H9 (cell line): ENCODE measurements at regions not wholly inside any gene's neighbourhood (a gene's known extent, or its start where the extent isn't known, plus 50 kb on each side); places are given as distances from the start of the nearest gene placed in this dataset.

Experiments
- DNase-seq: peaks from one replicate; pipeline ENCODE4 v3.0.0-alpha.2; 2017
- H2AFZ ChIP-seq: one replicate; pipeline ENCODE4 v1.6.1; 2013; ENCODE audit warnings: mild to moderate bottlenecking, low read length, control low read depth, moderate library complexity
- H2AK5ac ChIP-seq: 2 replicates; pipeline ENCODE4 v1.6.1; 2013; ENCODE audit warnings: low read length, control low read depth, mixed read lengths; ENCODE audit not compliant: insufficient read length
- H2BK120ac ChIP-seq: one replicate; pipeline ENCODE4 v1.6.1; 2013; ENCODE audit warnings: low read depth, mild to moderate bottlenecking, low read length, control low read depth, inconsistent platforms; ENCODE audit not compliant: poor library complexity, severe bottlenecking
- H2BK12ac ChIP-seq: 2 replicates; pipeline ENCODE4 v1.6.1; 2013; ENCODE audit warnings: low read length, control low read depth, mixed read lengths, low read depth; ENCODE audit not compliant: insufficient read length
- H2BK15ac ChIP-seq: 2 replicates; pipeline ENCODE4 v1.6.1; 2013; ENCODE audit warnings: low read depth, low read length, control low read depth
- H2BK20ac ChIP-seq: one replicate; pipeline ENCODE4 v1.6.1; 2013; ENCODE audit warnings: low read depth, mild to moderate bottlenecking, low read length, control low read depth, inconsistent platforms; ENCODE audit not compliant: poor library complexity, severe bottlenecking
- H2BK5ac ChIP-seq: 2 replicates; pipeline ENCODE4 v1.6.1; 2013; ENCODE audit warnings: low read length, control low read depth, mixed read lengths; ENCODE audit not compliant: insufficient read length
- H3K14ac ChIP-seq: 2 replicates; pipeline ENCODE4 v1.6.1; 2013; ENCODE audit warnings: low read length, control low read depth; ENCODE audit not compliant: insufficient read depth
- H3K18ac ChIP-seq: 2 replicates; pipeline ENCODE4 v1.6.1; 2013; ENCODE audit warnings: low read depth, mild to moderate bottlenecking, mixed read lengths, low read length, control low read depth; ENCODE audit not compliant: insufficient read length
- H3K23ac ChIP-seq: 2 replicates; pipeline ENCODE4 v1.6.1; 2013; ENCODE audit warnings: low read length, control low read depth, mixed read lengths, low read depth; ENCODE audit not compliant: insufficient read length
- H3K23me2 ChIP-seq: 2 replicates; pipeline ENCODE4 v1.6.1; 2013; ENCODE audit warnings: low read depth, mild to moderate bottlenecking, mixed read lengths, low read length, control low read depth; ENCODE audit not compliant: insufficient read length, poor library complexity, severe bottlenecking
- H3K27ac ChIP-seq: 2 replicates; pipeline ENCODE4 v1.5.1; 2013; ENCODE audit warnings: low read length, control low read depth, mixed read lengths, low read depth; ENCODE audit not compliant: insufficient read length
- H3K27me3 ChIP-seq: 2 replicates; pipeline ENCODE4 v1.6.1; 2013; ENCODE audit warnings: low read length, control low read depth, inconsistent platforms; ENCODE audit not compliant: insufficient read depth
- H3K4ac ChIP-seq: 2 replicates; pipeline ENCODE4 v1.6.1; 2013; ENCODE audit warnings: low read depth, mild to moderate bottlenecking, control low read depth, inconsistent platforms, low read length, moderate library complexity
- H3K4me1 ChIP-seq: 2 replicates; pipeline ENCODE4 v1.6.1; 2013; ENCODE audit warnings: low read length, control low read depth, inconsistent platforms; ENCODE audit not compliant: insufficient read depth
- H3K4me2 ChIP-seq: 2 replicates; pipeline ENCODE4 v1.6.1; 2013; ENCODE audit warnings: low read length, control low read depth, mixed read lengths; ENCODE audit not compliant: insufficient read length, insufficient read depth
- H3K56ac ChIP-seq: 2 replicates; pipeline ENCODE4 v1.6.1; 2013; ENCODE audit warnings: low read depth, mild to moderate bottlenecking, mixed read lengths, low read length, control low read depth; ENCODE audit not compliant: insufficient read length
- H3K79me1 ChIP-seq: 2 replicates; pipeline ENCODE4 v1.6.1; 2013; ENCODE audit warnings: low read depth, mild to moderate bottlenecking, moderate library complexity, low read length, control low read depth, inconsistent platforms; ENCODE audit not compliant: insufficient read depth, poor library complexity, severe bottlenecking
- H3K79me2 ChIP-seq: 2 replicates; pipeline ENCODE4 v1.6.1; 2013; ENCODE audit warnings: low read length, control low read depth, inconsistent platforms; ENCODE audit not compliant: insufficient read depth
- H3K9ac ChIP-seq: 2 replicates; pipeline ENCODE4 v1.6.1; 2013; ENCODE audit warnings: low read length, control low read depth, mixed read lengths; ENCODE audit not compliant: insufficient read length; ENCODE audit errors: extremely low read depth
- H3K9me3 ChIP-seq: one replicate; pipeline ENCODE4 v1.6.1; 2013; ENCODE audit warnings: low read depth, low read length, inconsistent platforms; ENCODE audit not compliant: control insufficient read depth
- H3T11ph ChIP-seq: one replicate; pipeline ENCODE4 v1.6.1; 2013; ENCODE audit warnings: mild to moderate bottlenecking, low read length, control low read depth, inconsistent platforms
- H4K20me1 ChIP-seq: one replicate; pipeline ENCODE4 v1.6.1; 2013; ENCODE audit not compliant: control insufficient read depth, insufficient read length, insufficient read depth
- H4K5ac ChIP-seq: 2 replicates; pipeline ENCODE4 v1.6.1; 2013; ENCODE audit warnings: low read depth, mild to moderate bottlenecking, mixed read lengths, low read length, control low read depth; ENCODE audit not compliant: insufficient read length
- H4K8ac ChIP-seq: replicated peaks from 2 replicates; pipeline ENCODE4 v1.6.1; 2013; ENCODE audit warnings: low read length, control low read depth, mixed read lengths, low read depth; ENCODE audit not compliant: insufficient read length
- H4K91ac ChIP-seq: 2 replicates; pipeline ENCODE4 v1.6.1; 2013; ENCODE audit warnings: low read depth, mild to moderate bottlenecking, moderate library complexity, mixed read lengths, low read length, control low read depth; ENCODE audit not compliant: insufficient read length
- H3K27ac Mint-ChIP-seq, 3 experiments: 2 replicates in 2 of 3; 3 replicates in 1 of 3; pipeline ENCODE4 v1.8.0; 2020 to 2021; ENCODE audit warnings: mixed read lengths in 3 of 3, mild to moderate bottlenecking in 1 of 3, moderate library complexity in 1 of 3
- H3K27me3 Mint-ChIP-seq: 2 replicates; pipeline ENCODE4 v1.8.0; 2021; ENCODE audit warnings: low read depth, mild to moderate bottlenecking, moderate library complexity, mixed read lengths
- H3K36me3 Mint-ChIP-seq, 3 experiments: 2 replicates in 2 of 3; 3 replicates in 1 of 3; pipeline ENCODE4 v1.8.0; 2020 to 2021; ENCODE audit warnings: low read depth in 3 of 3, mixed read lengths in 3 of 3; ENCODE audit not compliant: insufficient read depth in 1 of 3
- H3K4me1 Mint-ChIP-seq, 2 experiments: 2 replicates each; pipeline ENCODE4 v1.8.0; 2020; ENCODE audit warnings: mixed read lengths in 2 of 2
- H3K4me3 Mint-ChIP-seq, 2 experiments: 2 replicates in 1 of 2; 3 replicates in 1 of 2; pipeline ENCODE4 v1.8.0; 2020 to 2021; ENCODE audit warnings: mild to moderate bottlenecking in 2 of 2, mixed read lengths in 2 of 2, moderate library complexity in 1 of 2
- H3K9me3 Mint-ChIP-seq, 2 experiments: 2 replicates in 1 of 2; 3 replicates in 1 of 2; pipeline ENCODE4 v1.8.0; 2020; ENCODE audit warnings: mild to moderate bottlenecking in 2 of 2, mixed read lengths in 2 of 2, moderate library complexity in 1 of 2
- TF ChIP-seq, protein P1 (sequence below): fragments of 200-600 bp; sonication (generic); conservative IDR thresholded peaks from 3 replicates; pipeline ENCODE4 v1.8.0; 2021; ENCODE audit warnings: antibody characterized with exemption, mild to moderate bottlenecking

DNA sequence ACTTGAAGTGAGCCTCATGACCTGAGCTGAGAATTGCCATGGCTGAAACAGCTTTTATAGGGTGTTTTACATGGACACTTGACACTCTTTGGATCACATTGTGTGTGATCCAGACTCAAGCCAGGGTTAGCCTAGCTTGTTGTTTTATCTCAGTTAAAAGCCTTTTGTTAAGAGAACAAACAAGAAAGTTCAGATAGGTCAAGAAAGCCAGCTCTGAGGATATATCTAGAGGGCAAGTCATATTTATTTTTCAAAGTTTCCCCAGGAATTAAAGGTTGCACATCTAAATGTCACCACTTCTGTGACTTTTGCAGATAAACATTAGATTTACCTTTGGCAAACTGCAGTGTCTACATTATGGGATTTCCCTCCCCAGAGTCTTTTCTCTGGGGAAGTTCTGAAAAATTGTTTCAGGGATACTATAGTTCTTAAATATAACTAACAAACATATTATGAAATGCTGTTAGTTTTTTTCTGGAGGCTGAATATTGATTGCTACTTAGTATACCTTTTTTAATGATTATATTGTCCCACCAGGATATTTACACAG, 134.5 kb downstream of the C9orf152 start:
- H2BK12ac ChIP-seq: no peak overlapping the region
- no peaks in the 10 kb centered on the region for H3K27me3 ChIP-seq
- no peak overlapping the region for H3K4ac ChIP-seq
- no peak overlapping the region for H3K56ac ChIP-seq
- no peak overlapping the region for H4K5ac ChIP-seq
- DNase-seq: no peak
- no peak overlapping the region for H3K4me2 ChIP-seq
- no peak overlapping the region for H3K23ac ChIP-seq
- H3K79me2 ChIP-seq: no peaks in the 10 kb centered on the region; the same call in 1 of the 2 replicates
- no peak overlapping the region for H2AK5ac ChIP-seq
- no peak overlapping the region for H4K91ac ChIP-seq
- H2AFZ ChIP-seq: no peak overlapping the region
- no peak overlapping the region for H3K4me3 Mint-ChIP-seq
- H2BK120ac ChIP-seq: no peak overlapping the region
- no peak overlapping the region for H3K27ac ChIP-seq
- no peaks in the 10 kb centered on the region for H3K9me3 ChIP-seq
- no peak overlapping the region for H2BK5ac ChIP-seq
- no peaks in the 10 kb centered on the region for H3K4me1 ChIP-seq
- H3K36me3 Mint-ChIP-seq: no peaks in the 10 kb centered on the region; a peak in 4 of 7 replicates
- H3K9me3 Mint-ChIP-seq: no peaks in the 10 kb centered on the region
- peaks cover 3% of the 10 kb centered on the region for H3K79me1 ChIP-seq
- H2BK20ac ChIP-seq: no peak overlapping the region
- no peak overlapping the region for H2BK15ac ChIP-seq
- no peak overlapping the region for H3K18ac ChIP-seq
- H3T11ph ChIP-seq: no peak overlapping the region
- TF ChIP-seq, protein P1, sequence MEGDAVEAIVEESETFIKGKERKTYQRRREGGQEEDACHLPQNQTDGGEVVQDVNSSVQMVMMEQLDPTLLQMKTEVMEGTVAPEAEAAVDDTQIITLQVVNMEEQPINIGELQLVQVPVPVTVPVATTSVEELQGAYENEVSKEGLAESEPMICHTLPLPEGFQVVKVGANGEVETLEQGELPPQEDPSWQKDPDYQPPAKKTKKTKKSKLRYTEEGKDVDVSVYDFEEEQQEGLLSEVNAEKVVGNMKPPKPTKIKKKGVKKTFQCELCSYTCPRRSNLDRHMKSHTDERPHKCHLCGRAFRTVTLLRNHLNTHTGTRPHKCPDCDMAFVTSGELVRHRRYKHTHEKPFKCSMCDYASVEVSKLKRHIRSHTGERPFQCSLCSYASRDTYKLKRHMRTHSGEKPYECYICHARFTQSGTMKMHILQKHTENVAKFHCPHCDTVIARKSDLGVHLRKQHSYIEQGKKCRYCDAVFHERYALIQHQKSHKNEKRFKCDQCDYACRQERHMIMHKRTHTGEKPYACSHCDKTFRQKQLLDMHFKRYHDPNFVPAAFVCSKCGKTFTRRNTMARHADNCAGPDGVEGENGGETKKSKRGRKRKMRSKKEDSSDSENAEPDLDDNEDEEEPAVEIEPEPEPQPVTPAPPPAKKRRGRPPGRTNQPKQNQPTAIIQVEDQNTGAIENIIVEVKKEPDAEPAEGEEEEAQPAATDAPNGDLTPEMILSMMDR: no peak
- H3K9ac ChIP-seq: no peak overlapping the region
- no peaks in the 10 kb centered on the region for H3K23me2 ChIP-seq
- H3K27me3 Mint-ChIP-seq: no peaks in the 10 kb centered on the region
- H4K20me1 ChIP-seq: no peaks in the 10 kb centered on the region
- H3K14ac ChIP-seq: no peak overlapping the region
- no peak overlapping the region for H3K27ac Mint-ChIP-seq
- no peaks in the 10 kb centered on the region; a peak in 1 of 4 replicates for H3K4me1 Mint-ChIP-seq
- H4K8ac ChIP-seq: no peak overlapping the region
